ENCODE measurements at regions not wholly inside any gene's neighbourhood (a gene's known extent, or its start where the extent isn't known, plus 50 kb on each side); places are given as distances from the start of the nearest gene placed in this dataset.
"Not testable (repeated sequence)": the region's sequence is repeated elsewhere in the genome, so short reads cannot be mapped to it uniquely, and the experiment has no call there.

GRCh38 chr10:94223702-94224370, 138.9 kb downstream of the NOC3L start:
- no peak for DNase-seq (ENCODE audit: low spot score)

DNA sequence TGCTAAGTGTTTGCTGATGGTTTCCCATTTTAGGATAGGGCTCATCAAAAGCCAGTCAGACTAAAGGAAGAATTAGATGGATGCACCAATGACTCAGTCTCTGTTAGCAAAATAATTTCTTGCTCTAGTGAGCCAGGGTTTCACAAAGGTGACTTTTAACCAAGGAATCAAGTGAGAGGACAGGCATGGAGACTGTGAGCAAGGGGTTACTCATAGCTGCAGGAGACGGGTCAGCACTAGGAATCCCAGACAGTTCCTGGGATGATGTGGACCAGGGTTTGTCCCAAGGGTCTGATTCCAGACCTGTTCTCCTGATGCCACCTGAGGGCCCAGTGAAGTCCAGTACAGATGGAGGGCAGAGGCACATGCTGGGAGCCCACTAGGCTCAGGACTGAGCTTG, 138.1 kb downstream of the NOC3L start:
- DNase-seq (ENCODE audit: low spot score), result no peak

DNA sequence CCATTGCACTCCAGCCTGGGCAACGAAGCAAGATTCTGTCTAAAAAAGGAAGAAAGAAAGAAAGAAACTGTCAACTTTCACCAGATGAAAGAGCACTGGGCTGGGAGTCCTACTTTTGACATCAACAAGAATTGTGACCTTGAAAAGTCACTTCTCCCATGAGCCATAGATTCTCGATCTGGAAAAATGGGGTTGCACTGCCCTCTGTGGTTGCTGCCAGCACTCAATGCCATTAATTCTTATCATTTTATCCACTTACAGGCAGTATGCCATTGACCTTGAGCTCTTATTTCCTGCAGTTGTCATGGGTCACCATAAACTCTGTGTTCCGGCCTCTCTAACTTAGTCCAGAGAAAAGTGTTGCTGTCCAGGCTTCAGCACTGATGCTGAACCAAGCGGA, 137.2 kb downstream of the NOC3L start:
- no peak for DNase-seq (ENCODE audit: low spot score)

GRCh38 chr10:94230134-94230785, 132.5 kb downstream of the NOC3L start:
- no peak for DNase-seq (ENCODE audit: low spot score)

GRCh38 chr10:94232711-94233383, 129.9 kb downstream of the NOC3L start:
- no peak for DNase-seq (ENCODE audit: low spot score)

DNA sequence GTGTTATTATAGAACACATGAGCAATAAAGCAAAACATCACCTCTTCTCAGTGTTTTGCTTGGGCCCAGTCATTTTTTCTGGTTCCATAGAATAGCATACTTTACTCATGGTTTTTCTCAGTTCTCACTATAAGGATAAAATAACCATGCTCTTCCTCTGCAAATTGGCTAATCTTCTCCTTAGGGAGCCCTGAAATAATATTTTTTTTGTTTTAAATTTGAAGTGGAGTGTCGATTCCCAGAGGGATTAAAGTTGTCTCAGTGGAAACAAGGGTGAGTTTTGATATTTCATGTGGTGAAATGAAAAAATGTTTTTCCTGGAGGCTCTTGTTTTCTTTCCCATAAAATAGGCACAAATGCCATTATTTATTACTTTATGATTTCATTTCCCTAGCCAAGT, 127.3 kb downstream of the NOC3L start:
- DNase-seq (ENCODE audit: low spot score), result no peak

DNA sequence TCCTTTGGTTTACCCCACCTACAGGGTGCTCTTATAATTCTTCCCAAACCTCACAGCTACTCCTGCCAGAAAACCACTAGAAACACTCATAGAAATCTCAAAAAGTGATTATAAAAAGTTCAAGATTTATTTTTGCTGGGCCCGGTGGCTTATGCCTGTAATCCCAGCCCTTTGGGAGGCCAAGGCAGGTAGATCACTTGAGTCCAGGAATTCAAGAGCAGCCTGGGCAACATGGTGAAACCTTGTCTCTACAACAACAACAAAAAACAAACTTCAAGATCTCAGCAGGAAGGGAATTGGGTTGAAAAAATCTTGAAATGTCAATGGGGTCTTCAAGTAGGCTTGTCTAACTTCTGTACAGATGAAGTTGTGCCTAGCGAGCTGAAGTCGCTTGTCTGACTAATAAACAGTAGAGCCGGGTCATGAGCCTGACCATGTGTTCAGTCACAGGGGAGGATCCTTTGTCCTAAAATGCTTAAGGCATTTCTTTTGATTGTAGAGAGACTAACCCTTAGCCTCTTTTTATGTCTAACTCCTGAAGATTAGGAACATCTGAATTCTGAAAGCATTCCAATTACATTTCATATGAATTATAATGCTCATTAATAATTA, 124.6 kb downstream of the NOC3L start:
- no peak for DNase-seq (ENCODE audit: low spot score)

- DNase-seq (ENCODE audit: low spot score), result no peak
These were observed 123.0 kb downstream of the NOC3L start for GRCh38 chr10:94239696-94240095.

DNA sequence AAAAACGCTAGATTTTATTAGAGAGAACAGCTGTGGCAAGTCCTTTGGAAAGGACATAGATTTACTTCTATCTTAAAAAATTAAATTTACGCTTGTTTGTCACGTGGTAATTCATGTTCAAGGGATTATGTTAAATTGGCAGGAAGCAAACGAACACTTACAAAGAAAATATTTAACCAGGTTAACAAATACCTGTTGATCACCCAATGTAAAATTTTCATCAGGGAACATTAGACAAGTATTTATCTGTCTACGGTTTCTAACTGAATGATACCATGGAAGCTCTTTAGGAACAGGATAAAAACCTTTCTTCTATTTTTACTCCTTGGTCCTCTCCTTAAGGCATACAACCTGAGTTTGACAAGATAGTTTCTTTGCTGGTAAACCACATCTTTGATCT, 122.2 kb downstream of the NOC3L start:
- no peak for DNase-seq (ENCODE audit: low spot score)

GRCh38 chr10:94240901-94241300, 121.8 kb downstream of the NOC3L start:
- DNase-seq (ENCODE audit: low spot score), result no peak

DNA sequence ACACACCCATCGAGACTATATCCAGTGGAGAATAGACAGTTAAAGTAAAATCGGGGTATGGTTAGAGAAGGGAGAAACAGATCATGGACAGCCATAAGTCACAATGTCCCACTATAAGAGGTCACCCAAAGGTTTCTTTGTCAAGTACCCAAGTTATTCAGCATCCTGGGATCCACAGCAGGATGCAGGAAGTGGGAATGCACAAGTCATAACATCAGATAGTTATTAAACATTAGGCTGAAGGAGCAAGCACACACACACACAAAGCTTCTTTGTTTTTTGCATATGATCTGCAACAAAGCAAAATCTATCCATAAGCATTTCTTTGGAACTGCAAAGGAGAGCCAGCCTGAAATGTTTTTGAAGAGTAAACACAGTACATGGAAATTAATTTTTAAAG, 111.6 kb downstream of the NOC3L start:
- DNase-seq (ENCODE audit: low spot score), result no peak

GRCh38 chr10:94251568-94251967, 111.2 kb downstream of the NOC3L start:
- DNase-seq (ENCODE audit: low spot score), result no peak

GRCh38 chr10:94257407-94257806, 105.3 kb downstream of the NOC3L start:
- not testable (repeated sequence) for DNase-seq (ENCODE audit: low spot score)

GRCh38 chr10:94260455-94260854, 102.3 kb downstream of the NOC3L start:
- no peak for DNase-seq (ENCODE audit: low spot score)

- DNase-seq (ENCODE audit: low spot score), result no peak
These were observed 98.7 kb downstream of the NOC3L start for GRCh38 chr10:94264085-94264484.

GRCh38 chr10:94266091-94266490, 96.6 kb downstream of the NOC3L start:
- DNase-seq (ENCODE audit: low spot score), result no peak

- DNase-seq (ENCODE audit: low spot score), result no peak
These were observed 94.1 kb downstream of the NOC3L start for GRCh38 chr10:94268652-94269051.

- no peak for DNase-seq (ENCODE audit: low spot score)
These were observed 88.5 kb downstream of the NOC3L start for GRCh38 chr10:94274142-94274787.

DNA sequence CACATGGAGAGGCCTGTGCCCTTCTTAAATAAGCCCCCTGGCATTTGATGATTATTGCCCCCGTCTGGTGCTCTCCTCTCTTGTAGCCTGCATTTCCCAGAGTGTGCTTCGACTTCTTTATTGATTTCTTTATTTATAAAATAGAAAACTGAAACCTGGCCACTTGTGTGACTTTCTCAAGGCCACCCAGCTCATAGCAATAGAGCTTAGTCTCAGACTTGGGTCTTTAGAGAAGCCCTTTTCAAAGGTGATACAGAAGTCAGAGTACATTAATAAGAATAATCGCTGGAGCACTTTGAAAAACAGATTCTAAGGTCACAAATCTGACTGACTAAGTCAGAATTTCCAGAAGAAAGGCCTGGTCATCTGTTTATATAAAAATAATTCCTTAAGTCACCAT, 86.6 kb downstream of the NOC3L start:
- no peak for DNase-seq (ENCODE audit: low spot score)

DNA sequence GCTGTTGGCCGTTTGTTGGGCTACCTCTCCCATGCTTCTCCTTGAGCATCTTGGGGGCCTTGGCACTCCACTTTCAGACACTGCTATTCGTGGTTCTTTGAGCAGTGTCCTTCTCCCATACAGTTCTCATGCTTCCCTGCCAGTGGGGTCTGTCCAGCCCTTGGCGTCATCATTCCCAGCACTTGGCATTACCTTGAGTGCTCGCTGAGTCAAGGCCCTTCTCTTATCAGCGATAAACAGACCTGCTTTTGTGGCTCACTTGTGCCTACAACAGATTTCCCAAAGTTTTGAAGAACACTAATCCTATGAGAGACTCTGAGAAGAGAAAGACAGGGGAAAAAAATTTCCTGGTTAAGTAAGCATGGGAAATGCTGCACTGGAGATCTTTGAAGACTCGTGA, 85.3 kb downstream of the NOC3L start:
- no peak for DNase-seq (ENCODE audit: low spot score)

GRCh38 chr10:94279835-94280709, 82.7 kb downstream of the NOC3L start:
- peak; percentile 48 for DNase-seq (ENCODE audit: low spot score)
